GM23338 (cell line): ENCODE measurements at regions not wholly inside any gene's neighbourhood (a gene's known extent, or its start where the extent isn't known, plus 50 kb on each side); places are given as distances from the start of the nearest gene placed in this dataset.

Experiments used
- ATAC-seq: fragments of 200-7000 bp; cut with Tn5 transposase; 3 replicates; pipeline ENCODE4 v1.9.1; 2020
- DNase-seq: peaks from one replicate; pipeline ENCODE4 v3.0.0-alpha.2; 2015; ENCODE audit warnings: low spot score
- H2AFZ ChIP-seq: fragments of 200-600 bp; sonication (generic); 2 replicates; pipeline ENCODE4 v1.8.0; 2016; ENCODE audit warnings: antibody characterized with exemption, mild to moderate bottlenecking, moderate library complexity
- H3F3A ChIP-seq: fragments of 200-600 bp; sonication (generic); replicated peaks from 2 replicates; pipeline ENCODE4 v1.8.0; 2017; ENCODE audit warnings: antibody characterized with exemption, mixed run types, low read depth
- H3K27ac ChIP-seq: fragments of 200-600 bp; sonication (generic); 2 replicates; pipeline ENCODE4 v1.6.1; 2016; ENCODE audit warnings: low read depth
- H3K27me3 ChIP-seq: fragments of 200-600 bp; sonication (generic); 2 replicates; pipeline ENCODE4 v1.8.0; 2016; ENCODE audit warnings: mild to moderate bottlenecking, mixed run types, moderate library complexity; ENCODE audit not compliant: insufficient read depth
- H3K36me3 ChIP-seq: fragments of 200-600 bp; sonication (generic); 2 replicates; pipeline ENCODE4 v1.8.0; 2016; ENCODE audit warnings: mild to moderate bottlenecking; ENCODE audit not compliant: insufficient read depth
- H3K4me1 ChIP-seq: fragments of 200-600 bp; sonication (generic); 2 replicates; pipeline ENCODE4 v1.8.0; 2016; ENCODE audit warnings: mild to moderate bottlenecking, moderate library complexity; ENCODE audit not compliant: insufficient read depth
- H3K4me2 ChIP-seq: fragments of 200-600 bp; sonication (generic); 2 replicates; pipeline ENCODE4 v1.7.1; 2017; ENCODE audit warnings: mixed run types
- H3K4me3 ChIP-seq: fragments of 200-600 bp; sonication (generic); 2 replicates; pipeline ENCODE4 v1.6.1; 2016; ENCODE audit warnings: mixed run types
- H3K79me2 ChIP-seq: fragments of 200-600 bp; sonication (generic); replicated peaks from 2 replicates; pipeline ENCODE4 v1.8.0; 2017; ENCODE audit warnings: mild to moderate bottlenecking; ENCODE audit not compliant: insufficient read depth
- H3K9me2 ChIP-seq: fragments of 200-600 bp; sonication (generic); 2 replicates; pipeline ENCODE4 v1.8.0; 2017; ENCODE audit not compliant: insufficient read depth
- H4K20me1 ChIP-seq: fragments of 200-600 bp; sonication (generic); replicated peaks from 2 replicates; pipeline ENCODE4 v1.8.0; 2017; ENCODE audit warnings: mild to moderate bottlenecking; ENCODE audit not compliant: insufficient read depth
- H3K27ac Mint-ChIP-seq: 2 replicates; pipeline ENCODE4 v1.8.0; 2020; ENCODE audit warnings: inconsistent platforms, mild to moderate bottlenecking, moderate library complexity, mixed read lengths
- H3K27me3 Mint-ChIP-seq: 3 replicates; pipeline ENCODE4 v1.8.0; 2022; ENCODE audit warnings: low read depth, mild to moderate bottlenecking, moderate library complexity, mixed read lengths, inconsistent platforms; ENCODE audit not compliant: insufficient read depth, poor library complexity
- H3K36me3 Mint-ChIP-seq: 3 replicates; pipeline ENCODE4 v1.8.0; 2021; ENCODE audit warnings: low read depth, mild to moderate bottlenecking, inconsistent platforms, moderate library complexity, mixed read lengths
- H3K4me1 Mint-ChIP-seq: 3 replicates; pipeline ENCODE4 v1.8.0; 2020; ENCODE audit warnings: mild to moderate bottlenecking, inconsistent platforms, mixed read lengths
- H3K4me3 Mint-ChIP-seq: 3 replicates; pipeline ENCODE4 v1.8.0; 2021; ENCODE audit warnings: moderate library complexity, mild to moderate bottlenecking, inconsistent platforms, mixed read lengths
- H3K9me3 Mint-ChIP-seq: 3 replicates; pipeline ENCODE4 v1.8.0; 2020; ENCODE audit warnings: moderate library complexity, mild to moderate bottlenecking, inconsistent platforms, mixed read lengths
- CREB1 ChIP-seq: fragments of 250-450 bp; sonication (Bioruptor Pico); IDR thresholded peaks from 2 replicates; pipeline ENCODE4 v1.5.0; 2020; ENCODE audit warnings: low read depth, mild to moderate bottlenecking, moderate library complexity
- CTCF ChIP-seq, 2 experiments: fragments of 200-600 bp in 1 of 2; sonication (generic) in 1 of 2; conservative IDR thresholded peaks; 2 replicates each; pipeline versions ENCODE4 v1.5.1 to v1.6.1; 2016 to 2017; ENCODE audit warnings: antibody characterized with exemption in 2 of 2, low read depth in 2 of 2, mild to moderate bottlenecking in 2 of 2, moderate library complexity in 1 of 2
- ETS1 ChIP-seq: IDR thresholded peaks from 2 replicates; pipeline ENCODE4 v1.6.1; 2016; ENCODE audit warnings: antibody characterized with exemption
- EZH2 ChIP-seq: fragments of 200-600 bp; sonication (generic); IDR thresholded peaks from one replicate; pipeline ENCODE4 v1.8.0; 2017; ENCODE audit warnings: antibody characterized with exemption, mild to moderate bottlenecking, low read depth; ENCODE audit not compliant: unreplicated experiment
- EZH2phosphoT487 ChIP-seq: fragments of 200-600 bp; sonication (generic); IDR thresholded peaks from one replicate; pipeline ENCODE4 v1.8.1; 2018; ENCODE audit warnings: antibody characterized with exemption; ENCODE audit not compliant: unreplicated experiment
- JUNB ChIP-seq: IDR thresholded peaks from one replicate; pipeline ENCODE4 v1.6.1; 2016; ENCODE audit warnings: antibody characterized with exemption; ENCODE audit not compliant: unreplicated experiment
- NANOG ChIP-seq: IDR thresholded peaks from 2 replicates; pipeline ENCODE4 v1.6.1; 2016; ENCODE audit warnings: antibody characterized with exemption, borderline replicate concordance
- POLR2AphosphoS5 ChIP-seq: IDR thresholded peaks from 2 replicates; pipeline ENCODE4 v1.6.1; 2016; ENCODE audit warnings: antibody characterized with exemption, low read depth
- REST ChIP-seq: IDR thresholded peaks from one replicate; pipeline ENCODE4 v1.6.1; 2018; ENCODE audit warnings: antibody characterized with exemption; ENCODE audit not compliant: unreplicated experiment
- STAT1 ChIP-seq: IDR thresholded peaks from one replicate; pipeline ENCODE4 v1.6.1; 2016; ENCODE audit warnings: antibody characterized with exemption; ENCODE audit not compliant: unreplicated experiment
- ZNF114 ChIP-seq: fragments of 250-450 bp; sonication (Bioruptor Pico); IDR thresholded peaks from 2 replicates; pipeline ENCODE4 v1.5.0; 2020; ENCODE audit warnings: mild to moderate bottlenecking, moderate library complexity
- ZNF331 ChIP-seq: fragments of 250-450 bp; sonication (Bioruptor Pico); IDR thresholded peaks from 2 replicates; pipeline ENCODE4 v1.5.0; 2020; ENCODE audit warnings: low read depth, mild to moderate bottlenecking, moderate library complexity
- ZNF462 ChIP-seq: fragments of 250-450 bp; sonication (Bioruptor Pico); IDR thresholded peaks from 2 replicates; pipeline ENCODE4 v1.5.0; 2020; ENCODE audit warnings: mild to moderate bottlenecking, moderate library complexity

- TF ChIP-seq ETS1 (no peak), EZH2 (no peak), STAT1 (no peak), CREB1 (CRISPR knock-in tag) (no peak), ZNF331 (CRISPR knock-in tag) (no peak), JUNB (no peak), CTCF (conservative IDR thresholded peaks at IDR 0.05; ENCODE audit: low read depth in 2 of 2) (no peak), EZH2phosphoT487 (no peak), REST (no peak), POLR2AphosphoS5 (no peak), ZNF462 (CRISPR knock-in tag) (no peak), ZNF114 (CRISPR knock-in tag) (no peak), NANOG (no peak)
- no peaks in the 10 kb centered on the region for H3K36me3 ChIP-seq
- H3K4me3 ChIP-seq, result no peak overlapping the region
- no peaks in the 10 kb centered on the region for H3K27me3 ChIP-seq
- H3K27ac ChIP-seq, result no peak overlapping the region
- no peaks in the 10 kb centered on the region for H3K4me1 Mint-ChIP-seq
- no peak overlapping the region for H3K4me3 Mint-ChIP-seq
- ATAC-seq, result no peak
- no peaks in the 10 kb centered on the region for H4K20me1 ChIP-seq
- H3K27ac Mint-ChIP-seq, result no peak overlapping the region
- H3K4me2 ChIP-seq, result no peak overlapping the region
- H3K27me3 Mint-ChIP-seq, result no peaks in the 10 kb centered on the region
- H3K79me2 ChIP-seq, result no peaks in the 10 kb centered on the region
- no peak for DNase-seq
- H3F3A ChIP-seq, result no peaks in the 10 kb centered on the region
- no peak overlapping the region for H2AFZ ChIP-seq
- H3K36me3 Mint-ChIP-seq, result no peaks in the 10 kb centered on the region
- no peaks in the 10 kb centered on the region for H3K4me1 ChIP-seq
- H3K9me3 Mint-ChIP-seq, result peaks cover 6% of the 10 kb centered on the region; the same call in 1 of the 3 replicates
- no peaks in the 10 kb centered on the region for H3K9me2 ChIP-seq
Observed at GRCh38 chr5:42059291-42059690, 134.2 kb downstream of the FBXO4 start.
